ENCODE measurements at regions not wholly inside any gene's neighbourhood (a gene's known extent, or its start where the extent isn't known, plus 50 kb on each side); places are given as distances from the start of the nearest gene placed in this dataset.

GRCh38 chr5:153153086-153153485 is 337.4 kb upstream of the GRIA1 start:
- TF ChIP-seq POLR2A (IDR thresholded peaks at IDR 0.05) (no peak), CTCF (IDR thresholded peaks at IDR 0.05) (no peak)
- WGBS, 2 donors: 41 to 55% methylated on average over 1 of the region's 1 CpG
- no peak for DNase-seq (ENCODE audit: low spot score in 2 of 2)
- intact Hi-C loops (cut with DNase I; ENCODE audit: low total_unique reads): no loop called here
- H3K4me3 ChIP-seq (ENCODE audit: low read depth, poor library complexity, severe bottlenecking): no peak overlapping the region

GRCh38 chr5:153157156-153157555 is 333.3 kb upstream of the GRIA1 start:
- intact Hi-C loops (cut with DNase I; ENCODE audit: low total_unique reads): no loop called here
- WGBS, 2 donors: 51 to 52% methylated on average over 1 of the region's 1 CpG

GRCh38 chr5:153158608-153159007 is 331.9 kb upstream of the GRIA1 start:
- intact Hi-C loops (cut with DNase I; ENCODE audit: low total_unique reads): no loop called here
- no peak for DNase-seq (ENCODE audit: low spot score in 2 of 2)
- H3K4me3 ChIP-seq (ENCODE audit: low read depth, poor library complexity, severe bottlenecking): no peak overlapping the region
- 17 to 32% methylated on average over 1 of the region's 1 CpG for WGBS, 2 donors
- no peak for TF ChIP-seq POLR2A (IDR thresholded peaks at IDR 0.05)
- no peak for TF ChIP-seq CTCF (IDR thresholded peaks at IDR 0.05)

More at GRCh38 chr5:153157156-153157555, 333.3 kb upstream of the GRIA1 start:
- no peak for DNase-seq (ENCODE audit: low spot score in 2 of 2)
- H3K4me3 ChIP-seq (ENCODE audit: low read depth, poor library complexity, severe bottlenecking): no peak overlapping the region
- TF ChIP-seq CTCF (IDR thresholded peaks at IDR 0.05) (no peak), POLR2A (IDR thresholded peaks at IDR 0.05) (no peak)

- DNase-seq (ENCODE audit: low spot score in 2 of 2): no peak
- WGBS, 2 donors: 28 to 34% methylated on average over 3 of the region's 3 CpGs
- TF ChIP-seq POLR2A (IDR thresholded peaks at IDR 0.05) (no peak), CTCF (IDR thresholded peaks at IDR 0.05) (no peak)
- H3K4me3 ChIP-seq (ENCODE audit: low read depth, poor library complexity, severe bottlenecking): no peak overlapping the region
- intact Hi-C loops (cut with DNase I; ENCODE audit: low total_unique reads): no loop called here
These were observed 330.9 kb upstream of the GRIA1 start for GRCh38 chr5:153159616-153160015.

- H3K4me3 ChIP-seq (ENCODE audit: low read depth, poor library complexity, severe bottlenecking): no peak overlapping the region
- intact Hi-C loops (cut with DNase I; ENCODE audit: low total_unique reads): no loop called here
- 62 to 69% methylated on average over 1 of the region's 1 CpG for WGBS, 2 donors
- TF ChIP-seq CTCF (IDR thresholded peaks at IDR 0.05) (no peak), POLR2A (IDR thresholded peaks at IDR 0.05) (no peak)
- no peak for DNase-seq (ENCODE audit: low spot score in 2 of 2)
These were observed 322.2 kb upstream of the GRIA1 start for GRCh38 chr5:153168241-153168640.

GRCh38 chr5:153187503-153187902 is 303.0 kb upstream of the GRIA1 start:
- no peak overlapping the region for H3K4me3 ChIP-seq (ENCODE audit: low read depth, poor library complexity, severe bottlenecking)
- TF ChIP-seq POLR2A (IDR thresholded peaks at IDR 0.05) (no peak), CTCF (IDR thresholded peaks at IDR 0.05) (no peak)
- WGBS, 2 donors: 93 to 95% methylated on average over 1 of the region's 1 CpG
- intact Hi-C loops (cut with DNase I; ENCODE audit: low total_unique reads): no loop called here
- DNase-seq (ENCODE audit: low spot score in 2 of 2): no peak

All from lower leg skin (tissue), 4 donors.